B cell (primary cell): ENCODE measurements at regions not wholly inside any gene's neighbourhood (a gene's known extent, or its start where the extent isn't known, plus 50 kb on each side); places are given as distances from the start of the nearest gene placed in this dataset.

Experiments
- EZH2 ChIP-seq: IDR thresholded peaks from 2 replicates; pipeline ENCODE4 v1.6.1; 2012; ENCODE audit warnings: borderline replicate concordance, low read depth, mild to moderate bottlenecking, moderate library complexity, low read length; ENCODE audit not compliant: insufficient read depth, poor library complexity, severe bottlenecking
- TF ChIP-seq, protein P1 (sequence below): fragments of 200-600 bp; IDR thresholded peaks from one replicate; pipeline ENCODE4 v1.8.0; 2022; ENCODE audit warnings: antibody characterized with exemption, mild to moderate bottlenecking

- TF ChIP-seq, protein P1, sequence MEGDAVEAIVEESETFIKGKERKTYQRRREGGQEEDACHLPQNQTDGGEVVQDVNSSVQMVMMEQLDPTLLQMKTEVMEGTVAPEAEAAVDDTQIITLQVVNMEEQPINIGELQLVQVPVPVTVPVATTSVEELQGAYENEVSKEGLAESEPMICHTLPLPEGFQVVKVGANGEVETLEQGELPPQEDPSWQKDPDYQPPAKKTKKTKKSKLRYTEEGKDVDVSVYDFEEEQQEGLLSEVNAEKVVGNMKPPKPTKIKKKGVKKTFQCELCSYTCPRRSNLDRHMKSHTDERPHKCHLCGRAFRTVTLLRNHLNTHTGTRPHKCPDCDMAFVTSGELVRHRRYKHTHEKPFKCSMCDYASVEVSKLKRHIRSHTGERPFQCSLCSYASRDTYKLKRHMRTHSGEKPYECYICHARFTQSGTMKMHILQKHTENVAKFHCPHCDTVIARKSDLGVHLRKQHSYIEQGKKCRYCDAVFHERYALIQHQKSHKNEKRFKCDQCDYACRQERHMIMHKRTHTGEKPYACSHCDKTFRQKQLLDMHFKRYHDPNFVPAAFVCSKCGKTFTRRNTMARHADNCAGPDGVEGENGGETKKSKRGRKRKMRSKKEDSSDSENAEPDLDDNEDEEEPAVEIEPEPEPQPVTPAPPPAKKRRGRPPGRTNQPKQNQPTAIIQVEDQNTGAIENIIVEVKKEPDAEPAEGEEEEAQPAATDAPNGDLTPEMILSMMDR: no peak
- TF ChIP-seq EZH2: no peak
Observed at GRCh38 chr18:34583895-34584294, 126.2 kb upstream of the DTNA start.
